ENCODE measurements at regions not wholly inside any gene's neighbourhood (a gene's known extent, or its start where the extent isn't known, plus 50 kb on each side); places are given as distances from the start of the nearest gene placed in this dataset.

- Histone ChIP-seq H3K79me2 (ENCODE audit: insufficient read depth, low read length) (no peaks in the 10 kb centered on the region), H3K9me2 (ENCODE audit: insufficient read depth) (no peaks in the 10 kb centered on the region), H3K27me3 (ENCODE audit: insufficient read depth, low read length) (no peaks in the 10 kb centered on the region), H3K9me3 (ENCODE audit: control insufficient read depth in 1 of 2, insufficient read depth in 1 of 2, low read depth in 1 of 2, low read length in 2 of 2) (no peaks in the 10 kb centered on the region), H3K4me1 (ENCODE audit: control insufficient read depth in 1 of 2, insufficient read depth in 2 of 2, low read length in 2 of 2) (no peaks in the 10 kb centered on the region), H4K20me1 (ENCODE audit: insufficient read depth) (no peaks in the 10 kb centered on the region), H3K4me3 (replicated peaks in 1 of 2; ENCODE audit: low read depth in 1 of 2, low read length in 2 of 2) (no peak overlapping the region), H2AFZ (ENCODE audit: low read depth, low read length, poor library complexity, severe bottlenecking) (no peak overlapping the region), H3K9ac (ENCODE audit: low read length) (no peak overlapping the region), H3K27ac (ENCODE audit: low read depth, low read length) (no peak overlapping the region), H3K4me2 (ENCODE audit: low read length) (no peak overlapping the region), H3K36me3 (ENCODE audit: control insufficient read depth in 1 of 2, insufficient read depth in 2 of 2, low read length in 2 of 2) (no peaks in the 10 kb centered on the region)
- no peak for DNase-seq (ENCODE audit: low read depth, low spot score)
- BruUV-seq (replicated peaks), result no TSS peak
- intact Hi-C loops (cut with micrococcal nuclease), result no loop called here
- no peak for ATAC-seq
- no peak for TF ChIP-seq SIN3A (IDR thresholded peaks at IDR 0.05; ENCODE audit: low read depth)
- TF ChIP-seq EGR1 (IDR thresholded peaks at IDR 0.05; ENCODE audit: low read depth), result no peak
- RAD21 ChIA-PET (ENCODE audit: low non-redundant PET in 1 of 2, low total read pairs in 2 of 2, uncharacterized antibody in 2 of 2, unreplicated experiment in 2 of 2), result no interaction called here
- CTCF ChIA-PET, result no interaction called here
- POLR2A ChIA-PET, result no interaction called here
Measured at GRCh38 chr4:180304321-180304720, 1938.9 kb upstream of the TENM3 start.

DNA sequence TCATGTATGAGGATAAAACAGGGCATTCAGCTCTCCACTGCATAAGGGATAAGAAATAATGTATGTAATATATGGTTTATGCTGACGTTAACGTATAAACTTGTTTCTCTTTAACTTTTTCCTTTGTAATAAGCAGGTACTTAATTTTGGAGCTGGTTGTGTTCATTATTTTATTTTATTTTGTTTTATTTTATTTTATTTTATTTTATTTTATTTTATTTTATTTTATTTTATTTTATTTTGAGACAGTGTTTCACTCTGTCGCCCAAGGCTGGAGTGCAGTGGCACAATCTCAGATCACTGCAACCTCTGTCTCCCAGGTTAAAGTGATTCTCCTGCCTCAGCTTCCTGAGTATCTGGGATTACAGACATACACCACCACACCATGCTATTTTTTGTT is 1932.6 kb upstream of the TENM3 start:
- Histone ChIP-seq H3K9me2 (ENCODE audit: insufficient read depth) (no peaks in the 10 kb centered on the region), H3K79me2 (ENCODE audit: insufficient read depth, low read length) (no peaks in the 10 kb centered on the region), H3K4me2 (ENCODE audit: low read length) (no peak overlapping the region), H3K27me3 (ENCODE audit: insufficient read depth, low read length) (no peaks in the 10 kb centered on the region), H3K9ac (ENCODE audit: low read length) (no peak overlapping the region), H3K4me3 (replicated peaks in 1 of 2; ENCODE audit: low read depth in 1 of 2, low read length in 2 of 2) (no peak overlapping the region), H2AFZ (ENCODE audit: low read depth, low read length, poor library complexity, severe bottlenecking) (no peak overlapping the region), H3K4me1 (ENCODE audit: control insufficient read depth in 1 of 2, insufficient read depth in 2 of 2, low read length in 2 of 2) (no peaks in the 10 kb centered on the region), H3K9me3 (ENCODE audit: control insufficient read depth in 1 of 2, insufficient read depth in 1 of 2, low read depth in 1 of 2, low read length in 2 of 2) (no peaks in the 10 kb centered on the region), H3K27ac (ENCODE audit: low read depth, low read length) (no peak overlapping the region), H3K36me3 (ENCODE audit: control insufficient read depth in 1 of 2, insufficient read depth in 2 of 2, low read length in 2 of 2) (no peaks in the 10 kb centered on the region), H4K20me1 (ENCODE audit: insufficient read depth) (no peaks in the 10 kb centered on the region)
- POLR2A ChIA-PET, result no interaction called here
- intact Hi-C loops (cut with micrococcal nuclease), result no loop called here
- DNase-seq (ENCODE audit: low read depth, low spot score) (no peak), ATAC-seq (no peak)
- TF ChIP-seq, protein P1, sequence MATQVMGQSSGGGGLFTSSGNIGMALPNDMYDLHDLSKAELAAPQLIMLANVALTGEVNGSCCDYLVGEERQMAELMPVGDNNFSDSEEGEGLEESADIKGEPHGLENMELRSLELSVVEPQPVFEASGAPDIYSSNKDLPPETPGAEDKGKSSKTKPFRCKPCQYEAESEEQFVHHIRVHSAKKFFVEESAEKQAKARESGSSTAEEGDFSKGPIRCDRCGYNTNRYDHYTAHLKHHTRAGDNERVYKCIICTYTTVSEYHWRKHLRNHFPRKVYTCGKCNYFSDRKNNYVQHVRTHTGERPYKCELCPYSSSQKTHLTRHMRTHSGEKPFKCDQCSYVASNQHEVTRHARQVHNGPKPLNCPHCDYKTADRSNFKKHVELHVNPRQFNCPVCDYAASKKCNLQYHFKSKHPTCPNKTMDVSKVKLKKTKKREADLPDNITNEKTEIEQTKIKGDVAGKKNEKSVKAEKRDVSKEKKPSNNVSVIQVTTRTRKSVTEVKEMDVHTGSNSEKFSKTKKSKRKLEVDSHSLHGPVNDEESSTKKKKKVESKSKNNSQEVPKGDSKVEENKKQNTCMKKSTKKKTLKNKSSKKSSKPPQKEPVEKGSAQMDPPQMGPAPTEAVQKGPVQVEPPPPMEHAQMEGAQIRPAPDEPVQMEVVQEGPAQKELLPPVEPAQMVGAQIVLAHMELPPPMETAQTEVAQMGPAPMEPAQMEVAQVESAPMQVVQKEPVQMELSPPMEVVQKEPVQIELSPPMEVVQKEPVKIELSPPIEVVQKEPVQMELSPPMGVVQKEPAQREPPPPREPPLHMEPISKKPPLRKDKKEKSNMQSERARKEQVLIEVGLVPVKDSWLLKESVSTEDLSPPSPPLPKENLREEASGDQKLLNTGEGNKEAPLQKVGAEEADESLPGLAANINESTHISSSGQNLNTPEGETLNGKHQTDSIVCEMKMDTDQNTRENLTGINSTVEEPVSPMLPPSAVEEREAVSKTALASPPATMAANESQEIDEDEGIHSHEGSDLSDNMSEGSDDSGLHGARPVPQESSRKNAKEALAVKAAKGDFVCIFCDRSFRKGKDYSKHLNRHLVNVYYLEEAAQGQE (IDR thresholded peaks at IDR 0.05; ENCODE audit: low read depth), result no peak
- TF ChIP-seq, protein P2, sequence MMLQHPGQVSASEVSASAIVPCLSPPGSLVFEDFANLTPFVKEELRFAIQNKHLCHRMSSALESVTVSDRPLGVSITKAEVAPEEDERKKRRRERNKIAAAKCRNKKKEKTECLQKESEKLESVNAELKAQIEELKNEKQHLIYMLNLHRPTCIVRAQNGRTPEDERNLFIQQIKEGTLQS (IDR thresholded peaks at IDR 0.05), result no peak
- no peak for TF ChIP-seq CEBPB (IDR thresholded peaks at IDR 0.05; ENCODE audit: low read depth)
- TF ChIP-seq POLR2A (IDR thresholded peaks at IDR 0.05; ENCODE audit: borderline replicate concordance, extremely low read depth, insufficient read depth, insufficient read length), result no peak
- no peak for TF ChIP-seq FOSL1 (IDR thresholded peaks at IDR 0.05; ENCODE audit: low read depth)
- TF ChIP-seq MAX (IDR thresholded peaks at IDR 0.05), result no peak
- TF ChIP-seq EZH2phosphoT487 (IDR thresholded peaks at IDR 0.05; ENCODE audit: borderline replicate concordance), result no peak
- TF ChIP-seq EZH2 (IDR thresholded peaks at IDR 0.05), result no peak
- no peak for TF ChIP-seq TCF7L2 (IDR thresholded peaks at IDR 0.05; ENCODE audit: borderline replicate concordance, extremely low read depth, insufficient read depth, insufficient read length)
- TF ChIP-seq ELF1 (IDR thresholded peaks at IDR 0.05; ENCODE audit: borderline replicate concordance, low read depth), result no peak
- TF ChIP-seq ZFX (IDR thresholded peaks at IDR 0.05), result no peak
- TF ChIP-seq SP1 (IDR thresholded peaks at IDR 0.05; ENCODE audit: low read depth), result no peak
- TF ChIP-seq YY1 (IDR thresholded peaks at IDR 0.05; ENCODE audit: extremely low read depth, insufficient replicate concordance, low read depth, low read length), result no peak
- CTCF ChIA-PET, result no interaction called here
- RAD21 ChIA-PET (ENCODE audit: low non-redundant PET in 1 of 2, low total read pairs in 2 of 2, uncharacterized antibody in 2 of 2, unreplicated experiment in 2 of 2), result no interaction called here
- no TSS peak for BruUV-seq (replicated peaks)

All from HCT116 (cell line).